ENCODE measurements at regions not wholly inside any gene's neighbourhood (a gene's known extent, or its start where the extent isn't known, plus 50 kb on each side); places are given as distances from the start of the nearest gene placed in this dataset.

GRCh38 chr6:21808551-21809242, 215.1 kb downstream of the SOX4 start:
- DNase-seq, result no peak

DNA sequence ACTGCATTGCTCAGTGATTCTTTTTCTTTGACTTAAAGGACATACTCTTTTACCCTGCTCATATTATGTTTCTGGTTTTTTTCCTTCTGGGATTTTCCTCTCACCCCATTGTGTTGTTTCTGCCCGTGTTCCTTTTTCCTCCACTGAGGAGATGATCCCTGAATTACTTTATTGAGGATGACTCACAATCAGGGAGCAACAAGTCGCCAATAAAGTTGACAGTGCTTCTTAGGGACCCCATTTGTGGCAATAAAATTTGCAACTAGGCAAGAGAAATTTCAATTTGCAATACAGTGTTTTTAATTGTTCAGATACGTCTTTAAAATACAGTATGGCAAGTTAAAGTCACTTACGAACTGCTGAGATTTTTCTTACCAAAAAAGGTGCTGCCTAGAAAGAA, 217.9 kb downstream of the SOX4 start:
- DNase-seq, result no peak

DNA sequence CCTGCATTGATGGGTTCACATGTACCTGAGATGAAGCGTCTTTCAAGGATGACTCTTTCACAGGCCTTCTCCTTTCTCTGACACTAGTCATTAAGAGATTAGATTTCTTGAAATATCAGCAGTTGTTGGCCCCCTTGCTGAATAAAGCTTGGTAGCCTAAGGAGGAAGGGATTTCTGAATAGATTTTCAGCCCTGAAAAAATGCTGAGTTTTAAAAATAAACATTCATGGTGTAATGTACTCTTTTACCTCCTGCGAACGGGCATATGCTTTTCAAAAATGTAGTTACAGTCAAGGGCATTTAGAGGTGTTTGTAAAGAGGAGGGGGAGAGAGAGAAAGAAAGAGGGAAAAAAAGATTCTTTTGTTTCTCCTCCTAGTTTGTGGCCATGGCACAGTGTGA, 222.7 kb downstream of the SOX4 start:
- no peak for DNase-seq

GRCh38 chr6:21820442-21820841, 226.9 kb downstream of the SOX4 start:
- no peak for DNase-seq

DNA sequence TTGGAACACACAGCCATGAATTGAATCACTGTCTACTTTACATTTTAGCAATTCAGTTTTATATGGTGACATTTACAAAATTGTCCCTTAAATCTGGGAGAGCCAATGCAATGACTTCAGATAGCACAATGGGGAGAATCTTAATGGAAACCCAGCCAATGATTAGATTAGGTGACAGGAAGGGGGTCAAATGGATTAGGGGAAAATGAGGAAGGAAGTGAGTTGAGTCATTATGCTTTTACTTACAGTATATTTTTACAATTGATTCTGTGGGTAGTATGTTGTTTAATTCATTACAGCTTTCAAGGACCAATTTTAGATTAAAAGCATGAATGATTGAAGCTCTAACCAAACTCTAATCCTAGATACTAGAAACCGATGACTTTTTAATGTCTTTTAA, 229.8 kb downstream of the SOX4 start:
- no peak for DNase-seq

DNA sequence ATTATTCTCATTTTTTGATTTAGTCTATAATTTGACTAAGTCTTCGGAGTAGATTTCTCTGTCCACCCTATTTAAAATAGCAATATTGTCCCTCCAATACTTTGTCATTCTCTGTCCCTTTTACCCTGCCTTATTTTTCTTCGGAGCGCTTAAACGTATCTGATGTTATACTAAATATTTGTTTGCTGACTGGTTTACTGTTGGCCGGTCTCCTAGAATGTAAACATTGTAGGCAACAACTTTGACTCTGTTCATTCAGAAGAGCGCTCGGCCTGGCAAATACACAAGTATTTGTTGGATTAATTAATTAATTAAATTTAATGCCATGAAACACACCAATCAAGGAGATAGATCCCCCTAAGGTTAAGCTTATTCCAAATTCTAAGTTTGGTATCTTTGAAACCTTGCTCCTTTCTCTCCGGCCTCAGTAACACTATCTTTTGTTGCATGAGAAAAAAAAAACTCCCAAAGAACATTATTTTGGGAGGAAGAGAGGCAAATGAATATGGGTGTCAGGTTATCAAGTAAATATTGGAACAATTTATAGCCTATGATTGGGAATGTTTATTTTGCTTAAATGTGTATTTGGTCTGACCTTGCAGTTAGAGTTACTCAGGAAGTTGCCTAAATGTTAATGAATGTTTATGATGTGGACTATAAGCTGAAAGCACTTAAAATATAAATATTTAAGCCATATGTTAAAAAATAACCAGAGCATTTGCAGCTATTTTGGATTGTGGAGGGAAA, 231.1 kb downstream of the SOX4 start:
- DNase-seq, result no peak

DNA sequence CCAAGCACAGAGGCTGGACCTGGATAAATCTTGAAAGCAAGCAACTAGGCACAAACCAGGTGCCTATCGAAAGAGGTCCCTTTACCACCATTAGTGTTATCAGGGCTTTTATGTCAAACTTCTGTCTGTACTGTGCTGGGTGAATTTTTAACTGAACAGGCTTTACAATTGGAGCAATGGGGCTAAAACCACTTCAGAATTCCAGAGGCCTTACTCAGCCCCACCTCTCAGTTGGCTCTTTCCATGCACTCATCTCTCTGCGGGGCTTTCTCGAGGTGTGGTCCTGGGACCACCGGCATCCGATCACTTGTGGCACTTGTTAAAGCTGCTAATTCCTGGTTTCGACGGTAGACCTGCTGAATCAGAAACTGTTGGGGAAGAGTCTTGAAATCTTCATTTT, 232.5 kb downstream of the SOX4 start:
- no peak for DNase-seq

- DNase-seq, result no peak
Measured at GRCh38 chr6:21826904-21827303, 233.4 kb downstream of the SOX4 start.

DNA sequence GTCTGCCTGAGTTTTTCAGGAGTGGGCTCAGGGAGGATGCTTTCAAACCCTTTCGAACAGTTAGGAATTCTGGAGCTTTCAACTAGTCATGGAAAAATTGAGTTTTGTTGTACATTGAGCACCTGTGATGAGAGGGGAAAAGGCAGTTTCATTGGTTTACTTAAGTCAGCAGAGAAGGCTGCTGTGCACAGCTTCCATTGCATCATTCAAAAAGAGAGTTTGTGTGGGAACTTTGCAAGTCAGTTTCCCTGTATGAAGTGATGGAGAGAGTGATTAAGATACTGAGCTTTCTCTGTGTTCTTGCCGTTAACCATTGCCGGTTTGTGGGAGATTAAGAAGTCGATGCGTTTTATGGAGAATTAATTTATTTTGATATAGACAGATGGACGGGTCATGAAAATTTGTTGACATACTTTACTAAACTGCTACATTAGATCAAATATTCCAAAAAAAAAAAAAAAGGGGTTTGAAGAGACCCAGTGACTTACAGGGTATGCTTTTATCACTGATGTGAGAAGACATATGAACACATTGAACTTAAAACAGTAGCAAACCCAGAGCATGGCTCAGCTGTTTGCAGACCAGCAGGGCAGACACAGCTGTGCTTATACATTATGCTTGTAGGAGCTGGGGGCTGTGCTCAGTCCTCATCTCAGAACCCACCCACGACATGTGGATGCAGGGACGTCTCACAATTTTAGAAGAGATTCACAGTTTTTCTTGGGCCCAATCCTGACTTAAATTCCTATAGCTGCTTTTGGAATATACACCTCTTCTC, 234.1 kb downstream of the SOX4 start:
- no peak for DNase-seq

DNA sequence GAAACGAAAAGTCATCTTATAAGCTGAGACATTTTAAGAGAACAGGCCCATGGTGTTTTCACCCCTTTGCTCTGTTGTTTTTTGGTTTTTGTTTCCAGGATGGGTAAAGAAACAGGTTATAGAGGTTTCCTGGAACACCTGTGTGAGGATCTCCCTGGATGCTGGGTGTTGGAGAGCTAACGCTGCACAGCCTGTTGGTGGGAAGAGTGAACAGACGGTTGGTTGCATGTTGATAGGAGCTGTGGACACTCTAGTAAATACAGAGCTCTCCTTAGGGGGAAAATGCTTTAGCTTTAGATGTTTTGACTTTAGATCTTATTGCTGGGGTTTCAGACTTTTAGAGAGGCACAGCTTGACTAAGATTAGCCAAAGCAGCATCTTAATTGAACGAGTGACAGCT, 235.2 kb downstream of the SOX4 start:
- no peak for DNase-seq

GRCh38 chr6:21829126-21829525, 235.6 kb downstream of the SOX4 start:
- DNase-seq, result no peak

GRCh38 chr6:21831521-21832291, 238.2 kb downstream of the SOX4 start:
- peak in 1 of 2 donors; percentile 58 for DNase-seq

- no peak for DNase-seq
Measured at GRCh38 chr6:21836277-21836676, 242.7 kb downstream of the SOX4 start.

DNA sequence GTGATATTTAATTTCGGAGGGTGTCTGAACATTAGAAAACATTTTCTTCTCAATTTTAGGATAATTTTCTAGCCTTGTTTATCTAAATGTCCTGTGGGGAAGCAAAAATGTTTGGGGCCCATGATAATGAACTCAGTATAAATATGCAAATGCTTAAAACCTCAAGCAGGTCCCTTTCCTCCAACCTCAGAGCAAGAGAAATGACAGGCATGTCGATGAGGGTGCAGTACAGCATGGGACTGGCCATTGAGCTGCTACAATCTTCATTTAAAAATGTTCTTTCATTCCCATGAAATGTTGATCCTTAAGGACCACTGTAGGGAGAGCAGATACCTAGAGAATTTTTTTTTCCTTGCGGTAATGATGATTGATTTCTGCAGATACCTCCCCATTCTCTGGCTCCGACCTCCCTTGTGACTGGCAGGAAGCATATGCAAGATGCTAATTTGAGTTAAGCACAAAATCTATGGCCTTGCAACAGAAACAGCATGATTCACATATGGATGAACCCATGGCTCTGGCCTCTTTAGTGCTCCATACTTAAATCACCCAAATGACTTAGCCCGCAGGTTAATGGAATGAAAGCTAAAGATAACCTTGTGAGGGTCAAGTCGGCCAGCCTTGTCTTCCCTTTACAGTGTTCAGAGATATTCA, 243.3 kb downstream of the SOX4 start:
- DNase-seq, result no peak

GRCh38 chr6:21840428-21840827, 246.9 kb downstream of the SOX4 start:
- no peak for DNase-seq

DNA sequence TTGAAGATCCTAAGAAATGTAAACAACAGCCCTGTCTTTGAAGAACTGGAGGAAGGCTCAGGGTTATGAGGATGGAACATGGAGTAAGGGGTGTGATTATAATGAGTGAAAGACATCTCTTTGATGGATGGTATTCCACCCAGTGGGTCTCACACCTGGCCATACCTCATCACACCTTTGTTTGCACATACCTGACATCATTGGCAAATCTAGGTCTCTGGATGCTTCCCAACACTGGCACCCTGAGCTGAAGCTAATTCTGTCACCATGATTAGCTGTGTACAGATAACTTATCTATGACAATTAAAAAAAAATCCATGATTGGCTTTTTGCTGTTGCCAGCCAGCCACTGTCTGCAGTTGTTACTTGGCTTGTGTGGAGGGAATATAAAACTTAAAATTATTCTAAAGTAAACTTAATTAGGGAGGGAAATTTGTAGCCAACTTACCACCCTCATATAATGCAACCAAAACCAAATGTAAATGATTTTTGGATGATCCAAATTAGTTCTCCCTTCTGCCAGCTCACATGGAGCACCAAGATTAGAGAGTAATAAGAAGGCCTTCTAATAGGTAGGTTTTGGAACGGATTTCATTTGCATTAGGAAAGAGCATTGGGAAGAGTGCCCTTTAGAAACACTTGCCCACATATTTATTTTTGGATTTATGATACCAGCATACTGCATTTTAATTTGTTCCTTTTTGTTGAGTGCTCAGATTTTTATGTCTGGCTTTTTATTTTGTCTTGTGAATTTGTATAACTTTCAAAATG, 249.5 kb downstream of the SOX4 start:
- no peak for DNase-seq

- no peak for DNase-seq
Measured at GRCh38 chr6:21844120-21844917, 250.8 kb downstream of the SOX4 start.

DNA sequence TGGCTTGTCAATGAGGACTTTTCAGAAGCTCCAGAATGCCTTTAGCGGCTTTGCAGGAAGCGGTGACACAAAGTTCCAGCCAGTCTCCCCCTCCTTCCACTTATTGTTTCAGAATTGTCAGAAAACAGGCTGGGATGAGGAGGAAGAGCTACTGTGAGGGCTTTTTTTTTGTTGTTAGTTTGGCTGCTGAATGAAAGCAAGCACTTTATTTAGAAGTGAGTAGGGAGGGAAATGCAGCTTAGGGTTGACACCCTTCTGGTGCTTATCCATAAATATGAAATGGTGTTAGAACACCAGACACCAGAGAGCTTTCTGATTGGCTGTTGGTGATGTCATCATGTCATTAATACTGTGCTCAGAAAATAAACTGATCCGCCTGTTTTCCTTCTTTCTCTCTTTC, 251.5 kb downstream of the SOX4 start:
- no peak for DNase-seq

GRCh38 chr6:21845439-21846140, 252.0 kb downstream of the SOX4 start:
- no peak for DNase-seq
